ENCODE measurements at regions not wholly inside any gene's neighbourhood (a gene's known extent, or its start where the extent isn't known, plus 50 kb on each side); places are given as distances from the start of the nearest gene placed in this dataset.

DNA sequence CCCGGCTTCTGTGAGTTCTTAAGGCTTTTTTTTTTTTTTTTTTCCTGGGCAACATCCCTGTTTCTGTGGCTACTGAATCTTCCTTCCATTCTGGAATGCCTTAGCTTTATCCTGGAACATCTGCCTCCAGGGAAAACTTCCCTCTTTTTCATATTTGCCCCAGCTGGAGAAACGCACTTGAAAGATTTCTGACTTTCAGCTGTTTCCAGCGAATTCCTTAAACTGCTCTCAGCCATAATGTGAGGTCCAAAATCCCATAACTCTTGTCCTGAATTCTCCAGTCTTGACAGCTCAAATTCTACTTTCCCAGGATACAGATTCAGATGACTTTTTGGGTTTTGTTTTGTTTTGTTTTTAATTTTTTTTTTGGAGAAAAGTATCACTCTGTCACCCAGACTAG lies 263.6 kb upstream of the AUTS2 start:
- no peak overlapping the region for H3K4me3 ChIP-seq (ENCODE audit: low read depth, low read length)
- TF ChIP-seq, protein P1, sequence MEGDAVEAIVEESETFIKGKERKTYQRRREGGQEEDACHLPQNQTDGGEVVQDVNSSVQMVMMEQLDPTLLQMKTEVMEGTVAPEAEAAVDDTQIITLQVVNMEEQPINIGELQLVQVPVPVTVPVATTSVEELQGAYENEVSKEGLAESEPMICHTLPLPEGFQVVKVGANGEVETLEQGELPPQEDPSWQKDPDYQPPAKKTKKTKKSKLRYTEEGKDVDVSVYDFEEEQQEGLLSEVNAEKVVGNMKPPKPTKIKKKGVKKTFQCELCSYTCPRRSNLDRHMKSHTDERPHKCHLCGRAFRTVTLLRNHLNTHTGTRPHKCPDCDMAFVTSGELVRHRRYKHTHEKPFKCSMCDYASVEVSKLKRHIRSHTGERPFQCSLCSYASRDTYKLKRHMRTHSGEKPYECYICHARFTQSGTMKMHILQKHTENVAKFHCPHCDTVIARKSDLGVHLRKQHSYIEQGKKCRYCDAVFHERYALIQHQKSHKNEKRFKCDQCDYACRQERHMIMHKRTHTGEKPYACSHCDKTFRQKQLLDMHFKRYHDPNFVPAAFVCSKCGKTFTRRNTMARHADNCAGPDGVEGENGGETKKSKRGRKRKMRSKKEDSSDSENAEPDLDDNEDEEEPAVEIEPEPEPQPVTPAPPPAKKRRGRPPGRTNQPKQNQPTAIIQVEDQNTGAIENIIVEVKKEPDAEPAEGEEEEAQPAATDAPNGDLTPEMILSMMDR (IDR thresholded peaks at IDR 0.05; ENCODE audit: control insufficient read depth, extremely low read depth, insufficient read depth), result no peak
- no peak for DNase-seq (ENCODE audit: low read depth)

DNA sequence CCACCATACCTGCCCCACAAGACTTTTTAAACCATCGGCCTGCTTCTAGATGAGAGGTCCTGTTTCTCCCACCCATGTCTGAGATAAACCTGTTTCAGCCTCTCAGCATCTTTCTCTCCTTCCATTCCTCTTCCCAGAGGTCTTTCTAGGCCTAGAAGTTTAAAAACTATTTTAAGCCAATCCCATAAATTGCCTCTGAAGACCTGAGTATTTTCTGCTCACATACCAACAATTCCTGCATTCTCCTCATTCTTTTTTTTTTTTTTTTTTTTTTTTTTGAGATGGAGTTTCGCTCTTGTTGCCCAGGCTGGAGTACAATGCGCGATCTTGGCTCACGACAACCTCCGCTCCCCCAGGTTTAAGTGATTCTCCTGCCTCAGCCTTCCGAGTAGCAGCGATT lies 262.9 kb upstream of the AUTS2 start:
- H3K4me3 ChIP-seq (ENCODE audit: low read depth, low read length), result no peak overlapping the region
- TF ChIP-seq, protein P1 (IDR thresholded peaks at IDR 0.05; ENCODE audit: control insufficient read depth, extremely low read depth, insufficient read depth), result no peak
- DNase-seq (ENCODE audit: low read depth), result no peak

DNA sequence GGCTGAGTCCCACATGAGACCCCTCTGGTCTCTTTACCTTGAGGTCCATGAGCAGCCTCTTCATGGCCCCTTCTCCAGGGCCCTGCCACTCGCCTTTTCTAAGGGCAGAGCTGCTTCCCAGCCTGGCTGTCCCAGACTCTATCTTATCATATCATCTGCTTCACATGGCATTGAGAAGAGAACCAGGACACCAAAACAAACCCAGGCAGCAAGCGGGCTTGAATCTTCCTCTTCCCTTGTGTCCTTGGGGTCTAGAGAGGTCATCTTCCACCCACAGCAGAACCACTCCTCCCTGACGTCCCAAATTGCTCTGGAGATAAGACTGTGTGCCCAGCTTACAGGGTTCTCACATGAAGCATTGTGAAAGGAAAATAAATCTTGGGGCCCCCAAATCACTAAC lies 261.3 kb upstream of the AUTS2 start:
- no peak overlapping the region for H3K4me3 ChIP-seq (ENCODE audit: low read depth, low read length)
- no peak for DNase-seq (ENCODE audit: low read depth)
- TF ChIP-seq, protein P1 (IDR thresholded peaks at IDR 0.05; ENCODE audit: control insufficient read depth, extremely low read depth, insufficient read depth), result no peak

DNA sequence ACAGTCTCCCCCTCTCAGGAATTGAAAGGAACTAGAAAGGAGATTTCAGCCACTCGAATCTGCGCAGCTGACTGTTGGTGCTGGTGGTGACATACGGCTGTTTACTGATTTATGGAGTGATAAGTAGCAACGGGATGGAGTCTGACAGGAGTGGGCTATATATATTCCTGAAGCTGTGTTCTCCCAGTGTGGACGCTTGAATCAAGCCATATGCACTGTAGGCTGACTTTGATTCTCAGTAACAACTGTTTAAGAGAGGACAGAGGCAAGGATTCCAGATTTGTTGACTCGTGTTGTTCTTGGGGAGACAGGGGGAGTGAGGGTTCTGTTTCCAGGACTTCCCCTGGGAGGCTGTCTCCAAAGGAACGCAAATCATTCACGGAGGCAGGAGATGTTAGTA lies 260.1 kb upstream of the AUTS2 start:
- TF ChIP-seq, protein P1 (IDR thresholded peaks at IDR 0.05; ENCODE audit: control insufficient read depth, extremely low read depth, insufficient read depth), result no peak
- DNase-seq (ENCODE audit: low read depth), result no peak
- H3K4me3 ChIP-seq (ENCODE audit: low read depth, low read length), result no peak overlapping the region

DNA sequence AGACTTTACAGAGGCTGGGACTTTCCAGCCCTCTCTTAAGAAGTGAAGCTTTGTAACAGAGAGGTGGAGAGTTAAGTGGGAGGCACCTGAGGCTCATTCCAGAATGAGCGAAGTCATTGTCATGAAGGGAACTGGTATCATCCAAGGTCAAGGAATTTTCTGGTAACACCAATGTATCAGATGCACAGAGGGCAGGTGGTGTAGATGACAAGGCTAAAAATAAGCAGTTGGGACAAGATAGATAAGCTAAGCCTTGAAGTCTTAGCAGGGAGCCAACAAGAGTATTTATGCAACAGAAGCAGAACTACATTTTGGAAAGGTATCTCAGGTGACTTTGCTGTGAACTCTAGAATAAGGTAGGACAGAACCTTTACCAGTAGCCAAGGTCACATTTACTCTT lies 257.0 kb upstream of the AUTS2 start:
- DNase-seq (ENCODE audit: low read depth), result no peak
- TF ChIP-seq, protein P1 (IDR thresholded peaks at IDR 0.05; ENCODE audit: control insufficient read depth, extremely low read depth, insufficient read depth), result no peak
- no peak overlapping the region for H3K4me3 ChIP-seq (ENCODE audit: low read depth, low read length)

DNA sequence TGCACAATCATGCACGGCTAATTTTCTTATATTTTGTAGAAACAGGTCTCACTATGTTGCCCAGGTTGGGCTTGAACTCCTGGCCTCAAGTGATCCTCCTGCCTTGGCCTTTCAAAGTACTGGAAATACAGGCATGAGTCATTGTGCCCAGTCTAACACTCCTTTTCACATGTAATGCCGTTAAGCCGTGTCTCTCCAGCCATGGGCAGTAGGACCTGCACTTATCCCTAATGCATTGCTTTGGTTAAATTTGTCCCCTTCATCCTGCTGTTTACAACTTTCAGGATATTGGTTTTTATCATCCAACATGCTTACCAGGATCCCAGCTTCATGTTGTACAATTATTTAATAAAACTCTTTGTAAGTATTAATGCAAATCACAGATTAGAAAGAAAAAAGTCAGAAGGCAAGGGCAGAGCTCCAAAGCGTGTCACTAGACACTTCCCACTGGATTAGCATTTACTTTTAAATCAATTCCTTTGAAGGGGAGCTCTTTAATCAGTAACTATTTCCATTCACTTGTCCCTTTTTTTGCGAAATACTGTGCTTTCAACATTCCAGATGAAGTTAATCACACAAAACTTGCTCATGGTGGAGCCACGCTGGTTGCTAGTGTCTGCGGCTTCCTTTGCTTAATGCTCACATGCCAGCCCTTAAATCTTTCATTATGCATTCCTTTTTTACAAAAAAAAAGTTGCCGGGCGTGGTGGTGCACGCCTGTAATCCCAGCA lies 256.0 kb upstream of the AUTS2 start:
- no peak overlapping the region for H3K4me3 ChIP-seq (ENCODE audit: low read depth, low read length)
- no peak for DNase-seq (ENCODE audit: low read depth)
- TF ChIP-seq, protein P1 (IDR thresholded peaks at IDR 0.05; ENCODE audit: control insufficient read depth, extremely low read depth, insufficient read depth), result no peak

DNA sequence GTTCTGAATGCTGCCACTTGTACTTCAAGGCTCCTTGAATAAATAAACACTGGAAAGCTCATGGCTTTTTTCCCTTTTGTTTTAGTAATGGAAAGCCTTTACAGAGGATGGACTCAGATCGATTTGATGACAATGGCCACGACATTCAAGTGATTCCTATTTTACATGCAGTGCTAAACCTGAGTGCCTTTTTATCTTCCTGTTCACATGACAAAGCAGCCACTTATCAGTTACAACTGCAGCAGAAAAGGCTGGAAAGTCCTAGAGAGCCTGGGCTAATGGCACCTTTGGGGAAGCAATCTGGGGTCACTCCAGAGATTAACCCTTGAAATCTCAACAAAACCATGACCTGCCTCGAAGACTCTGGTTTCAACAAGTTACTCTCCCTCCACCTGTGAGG lies 249.0 kb upstream of the AUTS2 start:
- TF ChIP-seq, protein P1 (IDR thresholded peaks at IDR 0.05; ENCODE audit: control insufficient read depth, extremely low read depth, insufficient read depth), result no peak
- DNase-seq (ENCODE audit: low read depth), result no peak
- H3K4me3 ChIP-seq (ENCODE audit: low read depth, low read length), result no peak overlapping the region

Data from LNCaP clone FGC (cell line).